Mesothelial cell of epicardium (in vitro differentiated cells): ENCODE measurements at regions not wholly inside any gene's neighbourhood (a gene's known extent, or its start where the extent isn't known, plus 50 kb on each side); places are given as distances from the start of the nearest gene placed in this dataset.
A peak's percentile ranks its signal among the peaks of the same experiment; 100 is the strongest.

Experiments
- DNase-seq, 2 experiments: peaks; one replicate each; pipeline ENCODE4 v3.0.0; 2021; ENCODE audit warnings: low spot score in 2 of 2; ENCODE audit not compliant: unreplicated experiment in 2 of 2
- H3K27ac Mint-ChIP-seq: 2 replicates; pipeline ENCODE4 v1.8.0; 2021; ENCODE audit warnings: mixed read lengths
- H3K27me3 Mint-ChIP-seq: 2 replicates; pipeline ENCODE4 v1.8.0; 2021; ENCODE audit warnings: low read depth, mixed read lengths
- H3K36me3 Mint-ChIP-seq: 2 replicates; pipeline ENCODE4 v1.8.0; 2021; ENCODE audit warnings: mixed read lengths
- H3K4me1 Mint-ChIP-seq: 2 replicates; pipeline ENCODE4 v1.8.0; 2021; ENCODE audit warnings: mixed read lengths
- H3K4me3 Mint-ChIP-seq: 2 replicates; pipeline ENCODE4 v1.8.0; 2021; ENCODE audit warnings: mild to moderate bottlenecking, moderate library complexity, mixed read lengths
- H3K9me3 Mint-ChIP-seq: 2 replicates; pipeline ENCODE4 v1.8.0; 2021; ENCODE audit warnings: mixed read lengths
- CTCF ChIP-seq: fragments of 200-600 bp; sonication (generic); IDR thresholded peaks from one replicate; pipeline ENCODE4 v1.5.0; 2021; ENCODE audit warnings: antibody characterized with exemption; ENCODE audit not compliant: unreplicated experiment

DNA sequence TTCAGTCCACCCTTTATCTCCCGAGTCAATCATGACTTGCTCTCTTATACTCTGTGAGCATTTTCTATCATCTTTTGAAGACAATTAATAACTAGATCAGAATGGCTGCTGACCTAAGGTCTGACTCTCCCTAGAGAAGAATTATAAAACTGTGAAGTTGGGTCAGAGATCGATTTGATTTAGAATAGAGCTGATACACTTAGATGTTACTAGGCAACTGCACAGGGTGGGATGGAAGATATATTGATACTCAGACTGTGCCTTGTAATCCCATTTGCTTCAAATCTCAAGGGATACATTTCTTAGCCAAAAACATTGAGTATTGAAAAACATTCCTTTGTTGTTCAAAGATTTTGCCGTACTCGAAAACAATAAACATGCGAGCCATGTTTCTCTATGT lies 106.0 kb upstream of the NMUR2 start:
- TF ChIP-seq CTCF = no peak
- Mint-ChIP-seq H3K9me3 (no peaks in the 10 kb centered on the region), H3K27me3 (peaks cover 7% of the 10 kb centered on the region), H3K4me1 (no peaks in the 10 kb centered on the region), H3K36me3 (no peaks in the 10 kb centered on the region), H3K4me3 (no peak overlapping the region), H3K27ac (no peak overlapping the region)
- no peak for DNase-seq

DNA sequence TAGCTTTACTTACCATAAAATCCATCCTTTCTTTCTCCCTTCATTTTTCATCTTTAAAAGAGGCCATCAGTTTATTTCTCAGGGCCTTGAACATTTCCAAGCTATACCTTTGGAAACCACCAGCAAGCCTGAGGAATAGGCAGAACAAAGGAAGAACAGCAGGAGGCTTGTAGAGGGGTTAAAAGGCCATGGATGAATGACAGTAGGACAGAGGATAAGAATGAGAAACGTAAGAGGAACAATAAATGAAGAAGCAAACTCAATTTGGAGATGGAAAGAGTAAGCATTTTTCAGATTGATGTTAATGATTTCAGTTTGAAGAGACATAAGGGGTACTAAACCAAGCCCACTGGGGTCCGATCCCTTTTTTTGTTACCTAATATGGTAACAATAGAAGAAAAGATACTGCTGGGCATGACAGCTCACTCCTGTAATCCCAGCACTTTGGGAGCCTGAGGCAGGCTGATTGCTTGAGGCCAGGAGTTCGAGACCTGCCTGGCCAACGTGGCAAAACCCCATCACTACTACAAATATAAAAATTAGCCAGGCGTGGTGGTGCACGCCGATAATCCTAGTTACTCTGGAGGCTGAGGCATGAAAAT lies 106.6 kb upstream of the NMUR2 start:
- no peak overlapping the region for H3K27ac Mint-ChIP-seq
- no peak for DNase-seq
- no peak for TF ChIP-seq CTCF
- H3K4me1 Mint-ChIP-seq = no peaks in the 10 kb centered on the region
- H3K4me3 Mint-ChIP-seq = no peak overlapping the region
- no peaks in the 10 kb centered on the region for H3K9me3 Mint-ChIP-seq
- H3K36me3 Mint-ChIP-seq = no peaks in the 10 kb centered on the region
- H3K27me3 Mint-ChIP-seq = peaks cover 9% of the 10 kb centered on the region

DNA sequence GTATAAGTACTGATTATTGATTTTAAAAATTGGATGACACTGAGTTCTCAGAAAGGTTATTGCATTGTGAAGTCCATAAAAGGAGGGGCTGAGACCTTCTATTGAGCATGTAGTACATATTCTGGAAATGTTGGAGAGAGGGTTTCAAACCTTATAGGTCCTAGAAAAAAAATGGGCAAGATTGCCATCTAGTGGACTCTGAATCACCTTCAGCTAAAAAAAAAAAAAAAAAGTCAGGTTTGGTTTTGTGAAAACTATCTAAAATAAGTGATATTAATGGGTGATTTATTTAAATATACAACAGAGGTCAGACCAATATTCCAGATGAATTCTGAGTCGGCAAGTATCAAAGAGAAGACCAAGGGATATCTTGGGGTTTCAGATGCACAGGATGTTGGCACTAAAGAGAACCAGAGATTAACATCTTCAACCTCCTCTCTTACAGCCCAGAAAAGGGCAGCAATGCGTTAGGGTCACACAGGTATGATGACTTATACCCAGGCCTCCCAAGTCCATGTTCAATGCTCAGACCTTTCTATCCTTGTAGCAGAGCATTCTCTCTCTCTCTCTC lies 109.8 kb upstream of the NMUR2 start:
- H3K4me1 Mint-ChIP-seq = no peaks in the 10 kb centered on the region
- no peak overlapping the region for H3K27ac Mint-ChIP-seq
- no peaks in the 10 kb centered on the region for H3K36me3 Mint-ChIP-seq
- H3K27me3 Mint-ChIP-seq = peaks cover 10% of the 10 kb centered on the region
- TF ChIP-seq CTCF = peak; percentile 34
- H3K9me3 Mint-ChIP-seq = peaks cover 2% of the 10 kb centered on the region
- H3K4me3 Mint-ChIP-seq = no peak overlapping the region
- DNase-seq = no peak

GRCh38 chr5:152523964-152524363 lies 118.9 kb upstream of the NMUR2 start:
- TF ChIP-seq CTCF = no peak
- Mint-ChIP-seq H3K4me1 (peaks cover 8% of the 10 kb centered on the region), H3K9me3 (peaks cover 4% of the 10 kb centered on the region), H3K27ac (no peak overlapping the region), H3K36me3 (no peaks in the 10 kb centered on the region), H3K4me3 (no peak overlapping the region), H3K27me3 (peaks cover 12% of the 10 kb centered on the region)
- DNase-seq = no peak

GRCh38 chr5:152527358-152528052 lies 122.4 kb upstream of the NMUR2 start:
- H3K27ac Mint-ChIP-seq = peak overlapping the region; percentile 14
- no peak overlapping the region for H3K4me3 Mint-ChIP-seq
- no peaks in the 10 kb centered on the region for H3K36me3 Mint-ChIP-seq
- no peak for DNase-seq
- H3K4me1 Mint-ChIP-seq = peaks cover 14% of the 10 kb centered on the region
- peaks cover 12% of the 10 kb centered on the region for H3K27me3 Mint-ChIP-seq
- TF ChIP-seq CTCF = no peak
- no peaks in the 10 kb centered on the region for H3K9me3 Mint-ChIP-seq
